Calu3 (cell line): ENCODE measurements at regions not wholly inside any gene's neighbourhood (a gene's known extent, or its start where the extent isn't known, plus 50 kb on each side); places are given as distances from the start of the nearest gene placed in this dataset.
A peak's percentile ranks its signal among the peaks of the same experiment; 100 is the strongest.

Experiments used
- BruUV-seq: library from RNA; stranded (reverse); fragments of 400-500 nt; replicated peaks from 2 replicates; lab custom pipeline; 2021; lab: Mats Ljungman, UMichigan
- CTCF ChIA-PET: fragments of 300-600 bp; sonication (Branson Sonifier 250); formaldehyde crosslinking; loops from one replicate; lab custom pipeline; 2022; ENCODE audit warnings: antibody characterized with exemption; lab: Charles Lee
- DNase-seq: peaks from one replicate; pipeline ENCODE4 v3.0.0; 2022
- H3K27ac Mint-ChIP-seq: one replicate; pipeline ENCODE4 v1.8.0; 2022; ENCODE audit warnings: mixed read lengths; ENCODE audit not compliant: unreplicated experiment
- H3K27me3 Mint-ChIP-seq: one replicate; pipeline ENCODE4 v1.8.0; 2022; ENCODE audit warnings: mixed read lengths; ENCODE audit not compliant: unreplicated experiment
- H3K36me3 Mint-ChIP-seq: one replicate; pipeline ENCODE4 v1.8.0; 2022; ENCODE audit warnings: mild to moderate bottlenecking, moderate library complexity, mixed read lengths; ENCODE audit not compliant: insufficient read depth, unreplicated experiment
- H3K4me1 Mint-ChIP-seq: one replicate; pipeline ENCODE4 v1.8.0; 2022; ENCODE audit warnings: mild to moderate bottlenecking, low read depth, mixed read lengths; ENCODE audit not compliant: unreplicated experiment
- H3K4me3 Mint-ChIP-seq: one replicate; pipeline ENCODE4 v1.8.0; 2022; ENCODE audit warnings: mild to moderate bottlenecking, low read depth, moderate library complexity, mixed read lengths; ENCODE audit not compliant: unreplicated experiment
- H3K9me3 Mint-ChIP-seq: one replicate; pipeline ENCODE4 v1.8.0; 2022; ENCODE audit warnings: low read depth, mixed read lengths; ENCODE audit not compliant: unreplicated experiment
- CTCF ChIP-seq: fragments of 200-600 bp; IDR thresholded peaks from one replicate; pipeline ENCODE4 v1.8.0; 2022; ENCODE audit warnings: antibody characterized with exemption; ENCODE audit not compliant: unreplicated experiment
- intact Hi-C: fragments of 100-400 bp; cut with micrococcal nuclease; formaldehyde crosslinking; loops from one replicate; pipeline ENCODE4 v1.10.0; 2022; ENCODE audit not compliant: unreplicated experiment

GRCh38 chr17:77497578-77497934 is 356.8 kb downstream of the SEC14L1 start:
- Mint-ChIP-seq H3K36me3 (peaks cover 75% of the 10 kb centered on the region), H3K27me3 (no peaks in the 10 kb centered on the region), H3K4me1 (no peaks in the 10 kb centered on the region), H3K4me3 (no peak overlapping the region), H3K9me3 (no peaks in the 10 kb centered on the region), H3K27ac (no peak overlapping the region)
- intact Hi-C loops, result loop anchor here (5.0 kb wide), 1 partner anchor 165 kb away; no protein-coding TSS in a partner anchor
- CTCF ChIA-PET, result no interaction called here
- DNase-seq, result no peak
- no peak for TF ChIP-seq CTCF
- no TSS peak for BruUV-seq

- H3K27ac Mint-ChIP-seq, result no peak overlapping the region
Observed at GRCh38 chr17:77498091-77498741, 357.4 kb downstream of the SEC14L1 start.

GRCh38 chr17:77498791-77499698 is 358.3 kb downstream of the SEC14L1 start:
- CTCF ChIA-PET, result no interaction called here
- Mint-ChIP-seq H3K4me3 (no peak overlapping the region), H3K36me3 (peaks cover 70% of the 10 kb centered on the region), H3K9me3 (no peaks in the 10 kb centered on the region), H3K4me1 (no peaks in the 10 kb centered on the region), H3K27me3 (no peaks in the 10 kb centered on the region), H3K27ac (peak overlapping the region; percentile 62)
- BruUV-seq, result TSS peak; percentile 60
- no peak for DNase-seq
- no peak for TF ChIP-seq CTCF
- intact Hi-C loops, result loop anchor here (5.0 kb wide), 1 partner anchor 167 kb away; no protein-coding TSS in a partner anchor

More at GRCh38 chr17:77498091-77498741, 357.4 kb downstream of the SEC14L1 start:
- no peaks in the 10 kb centered on the region for H3K27me3 Mint-ChIP-seq
- intact Hi-C loops, result loop anchor here (5.0 kb wide), 1 partner anchor 166 kb away; no protein-coding TSS in a partner anchor
- H3K36me3 Mint-ChIP-seq, result peaks cover 74% of the 10 kb centered on the region
- CTCF ChIA-PET, result no interaction called here
- DNase-seq, result no peak
- no peak for TF ChIP-seq CTCF
- H3K4me1 Mint-ChIP-seq, result no peaks in the 10 kb centered on the region
- no peak overlapping the region for H3K4me3 Mint-ChIP-seq
- H3K9me3 Mint-ChIP-seq, result no peaks in the 10 kb centered on the region
- BruUV-seq, result no TSS peak

GRCh38 chr17:77499699-77500435 is 359.1 kb downstream of the SEC14L1 start:
- Mint-ChIP-seq H3K4me1 (no peaks in the 10 kb centered on the region), H3K27me3 (no peaks in the 10 kb centered on the region), H3K9me3 (no peaks in the 10 kb centered on the region), H3K27ac (peak overlapping the region; percentile 62), H3K36me3 (peaks cover 70% of the 10 kb centered on the region), H3K4me3 (no peak overlapping the region)
- DNase-seq, result no peak
- BruUV-seq, result no TSS peak
- CTCF ChIA-PET, result interaction anchor here (0.6 kb wide), 1 partner anchor 458 kb away, joined by 6 read pairs; the partner anchor contains the start of gene TNRC6C
- TF ChIP-seq CTCF, result no peak
- intact Hi-C loops, result loop anchor here (5.0 kb wide), 1 partner anchor 168 kb away; no protein-coding TSS in a partner anchor
